ENCODE measurements at regions not wholly inside any gene's neighbourhood (a gene's known extent, or its start where the extent isn't known, plus 50 kb on each side); places are given as distances from the start of the nearest gene placed in this dataset.

DNA sequence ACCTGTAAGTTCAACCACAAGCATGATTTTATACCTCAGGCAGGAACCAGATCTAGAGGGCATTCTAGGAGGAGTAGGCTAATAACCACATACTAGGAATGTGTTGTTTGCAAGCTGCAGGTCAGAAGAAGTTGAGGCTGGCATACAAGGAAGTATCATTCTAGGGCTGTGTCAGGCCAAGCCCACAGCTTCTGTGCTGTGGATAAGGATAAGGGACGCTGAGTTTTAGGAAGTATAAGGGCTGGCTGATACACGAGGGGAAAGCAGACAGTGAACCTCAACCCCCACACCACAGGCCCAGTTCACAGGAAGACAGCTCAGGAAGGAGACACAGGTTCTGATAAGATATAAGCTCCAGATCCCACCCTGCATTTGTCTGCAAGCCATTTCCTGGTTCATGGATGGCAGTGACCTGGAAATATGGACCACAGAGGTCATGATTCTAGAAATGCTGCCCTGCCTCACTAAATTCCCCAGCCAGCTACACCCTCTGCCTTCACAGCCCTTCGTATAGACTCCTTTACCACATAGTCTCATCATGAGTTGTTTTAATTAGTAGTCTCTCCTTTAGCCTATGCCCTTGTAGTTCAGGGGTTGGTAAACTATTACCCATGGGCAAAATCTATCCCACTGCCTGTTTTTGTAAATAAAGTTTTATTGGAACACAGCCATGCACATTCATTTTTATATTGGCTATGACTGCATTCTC, 260.7 kb downstream of the OPA1 start:
- TF ChIP-seq, protein P1, sequence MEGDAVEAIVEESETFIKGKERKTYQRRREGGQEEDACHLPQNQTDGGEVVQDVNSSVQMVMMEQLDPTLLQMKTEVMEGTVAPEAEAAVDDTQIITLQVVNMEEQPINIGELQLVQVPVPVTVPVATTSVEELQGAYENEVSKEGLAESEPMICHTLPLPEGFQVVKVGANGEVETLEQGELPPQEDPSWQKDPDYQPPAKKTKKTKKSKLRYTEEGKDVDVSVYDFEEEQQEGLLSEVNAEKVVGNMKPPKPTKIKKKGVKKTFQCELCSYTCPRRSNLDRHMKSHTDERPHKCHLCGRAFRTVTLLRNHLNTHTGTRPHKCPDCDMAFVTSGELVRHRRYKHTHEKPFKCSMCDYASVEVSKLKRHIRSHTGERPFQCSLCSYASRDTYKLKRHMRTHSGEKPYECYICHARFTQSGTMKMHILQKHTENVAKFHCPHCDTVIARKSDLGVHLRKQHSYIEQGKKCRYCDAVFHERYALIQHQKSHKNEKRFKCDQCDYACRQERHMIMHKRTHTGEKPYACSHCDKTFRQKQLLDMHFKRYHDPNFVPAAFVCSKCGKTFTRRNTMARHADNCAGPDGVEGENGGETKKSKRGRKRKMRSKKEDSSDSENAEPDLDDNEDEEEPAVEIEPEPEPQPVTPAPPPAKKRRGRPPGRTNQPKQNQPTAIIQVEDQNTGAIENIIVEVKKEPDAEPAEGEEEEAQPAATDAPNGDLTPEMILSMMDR (IDR thresholded peaks at IDR 0.05; ENCODE audit: low read depth, low read length, poor library complexity, severe bottlenecking) = no peak
- no peak for TF ChIP-seq EZH2phosphoT487 (IDR thresholded peaks at IDR 0.05; ENCODE audit: borderline replicate concordance, low read length)
